ENCODE measurements at regions not wholly inside any gene's neighbourhood (a gene's known extent, or its start where the extent isn't known, plus 50 kb on each side); places are given as distances from the start of the nearest gene placed in this dataset.

- DNase-seq: no peak
These were observed 276.1 kb downstream of the INSC start for GRCh38 chr11:15390857-15391256.

- DNase-seq: no peak
These were observed 282.1 kb downstream of the INSC start for GRCh38 chr11:15396778-15397177.

GRCh38 chr11:15406851-15407351 lies 292.2 kb downstream of the INSC start:
- no peak for DNase-seq

GRCh38 chr11:15412054-15412453 lies 297.3 kb downstream of the INSC start:
- no peak for DNase-seq

- DNase-seq: no peak
These were observed 304.2 kb downstream of the INSC start for GRCh38 chr11:15418921-15419320.

GRCh38 chr11:15419696-15420095 lies 305.0 kb downstream of the INSC start:
- no peak for DNase-seq

GRCh38 chr11:15430381-15430780 lies 315.7 kb downstream of the INSC start:
- DNase-seq: no peak

GRCh38 chr11:15434529-15434928 lies 319.8 kb downstream of the INSC start:
- no peak for DNase-seq

- no peak for DNase-seq
These were observed 331.6 kb downstream of the INSC start for GRCh38 chr11:15446315-15446714.

- DNase-seq: no peak
These were observed 332.2 kb downstream of the INSC start for GRCh38 chr11:15446929-15447328.

- DNase-seq: no peak
These were observed 337.0 kb downstream of the INSC start for GRCh38 chr11:15451713-15452112.

GRCh38 chr11:15453211-15453765 lies 338.6 kb downstream of the INSC start:
- DNase-seq: no peak

GRCh38 chr11:15468466-15468865 lies 353.7 kb downstream of the INSC start:
- no peak for DNase-seq

GRCh38 chr11:15471048-15471894 lies 356.5 kb downstream of the INSC start:
- DNase-seq: no peak

- no peak for DNase-seq
These were observed 357.4 kb downstream of the INSC start for GRCh38 chr11:15471895-15472799.

GRCh38 chr11:15473954-15474837 lies 359.5 kb downstream of the INSC start:
- no peak for DNase-seq

GRCh38 chr11:15476371-15476917 lies 361.7 kb downstream of the INSC start:
- no peak for DNase-seq

GRCh38 chr11:15481871-15482270 lies 367.1 kb downstream of the INSC start:
- no peak for DNase-seq

GRCh38 chr11:15483205-15483604 lies 368.5 kb downstream of the INSC start:
- DNase-seq: no peak

- DNase-seq: no peak
These were observed 369.7 kb downstream of the INSC start for GRCh38 chr11:15484398-15484797.

- no peak for DNase-seq
These were observed 370.7 kb downstream of the INSC start for GRCh38 chr11:15485432-15485831.

GRCh38 chr11:15489281-15489680 lies 374.6 kb downstream of the INSC start:
- DNase-seq: no peak
